Activated B cell treated with CpG ODN at 0.5 μM for 24 hours (primary cell): ENCODE measurements at regions not wholly inside any gene's neighbourhood (a gene's known extent, or its start where the extent isn't known, plus 50 kb on each side); places are given as distances from the start of the nearest gene placed in this dataset.

Source experiments
- ATAC-seq: fragments of 200-7000 bp; cut with Tn5 transposase; one replicate; pipeline ENCODE4 v1.10.0; 2021; ENCODE audit warnings: low read depth, mild to moderate bottlenecking, moderate library complexity
- CTCF ChIA-PET: fragments of 350-600 bp; sonication (Branson Sonifier 250); formaldehyde crosslinking; loops from one replicate; lab custom pipeline; 2021; ENCODE audit warnings: antibody characterized with exemption; lab: Charles Lee
- POLR2A ChIA-PET: fragments of 350-600 bp; sonication (Branson Sonifier 250); formaldehyde crosslinking; loops from one replicate; lab custom pipeline; 2021; ENCODE audit warnings: antibody characterized with exemption; lab: Charles Lee
- DNase-seq: peaks from one replicate; pipeline ENCODE4 v3.0.0; 2022
- H3K27ac Mint-ChIP-seq: one replicate; pipeline ENCODE4 v1.8.0; 2020; ENCODE audit warnings: mixed read lengths
- H3K27me3 Mint-ChIP-seq: one replicate; pipeline ENCODE4 v1.8.0; 2021; ENCODE audit warnings: mixed read lengths
- H3K36me3 Mint-ChIP-seq: one replicate; pipeline ENCODE4 v1.8.0; 2021; ENCODE audit warnings: low read depth, mixed read lengths
- H3K4me1 Mint-ChIP-seq: one replicate; pipeline ENCODE4 v1.8.0; 2021; ENCODE audit warnings: mixed read lengths
- H3K4me3 Mint-ChIP-seq: one replicate; pipeline ENCODE4 v1.8.0; 2020; ENCODE audit warnings: mild to moderate bottlenecking, mixed read lengths
- H3K9me3 Mint-ChIP-seq: one replicate; pipeline ENCODE4 v1.8.0; 2020; ENCODE audit warnings: mixed read lengths
- CTCF ChIP-seq: fragments of 200-600 bp; IDR thresholded peaks from one replicate; pipeline ENCODE4 v1.8.0; 2022; ENCODE audit warnings: antibody characterized with exemption, mild to moderate bottlenecking
- intact Hi-C: fragments of 100-400 bp; cut with micrococcal nuclease; formaldehyde crosslinking; loops from one replicate; pipeline ENCODE4 v1.15.1; 2024

- H3K9me3 Mint-ChIP-seq = peaks cover 10% of the 10 kb centered on the region
- H3K4me1 Mint-ChIP-seq = no peaks in the 10 kb centered on the region
- no peaks in the 10 kb centered on the region for H3K27me3 Mint-ChIP-seq
- no peak overlapping the region for H3K27ac Mint-ChIP-seq
- intact Hi-C loops = no loop called here
- TF ChIP-seq CTCF = no peak
- H3K36me3 Mint-ChIP-seq = no peaks in the 10 kb centered on the region
- CTCF ChIA-PET = no interaction called here
- H3K4me3 Mint-ChIP-seq = no peak overlapping the region
- DNase-seq = no peak
- ATAC-seq = no peak
- POLR2A ChIA-PET = no interaction called here
Measured at GRCh38 chr2:125925891-125926546, 729.9 kb upstream of the GYPC start.

GRCh38 chr2:125935559-125935958 is 720.4 kb upstream of the GYPC start:
- TF ChIP-seq CTCF = no peak
- H3K4me1 Mint-ChIP-seq = no peaks in the 10 kb centered on the region
- intact Hi-C loops = no loop called here

GRCh38 chr2:125942585-125943424 is 713.2 kb upstream of the GYPC start:
- CTCF ChIA-PET = no interaction called here
- ATAC-seq = no peak
- Mint-ChIP-seq H3K27ac (no peak overlapping the region), H3K36me3 (no peaks in the 10 kb centered on the region), H3K4me3 (no peak overlapping the region), H3K27me3 (no peaks in the 10 kb centered on the region), H3K9me3 (peaks cover 9% of the 10 kb centered on the region), H3K4me1 (no peaks in the 10 kb centered on the region)
- TF ChIP-seq CTCF = no peak
- POLR2A ChIA-PET = no interaction called here
- intact Hi-C loops = no loop called here
- no peak for DNase-seq

More at GRCh38 chr2:125935559-125935958, 720.4 kb upstream of the GYPC start:
- no peak for ATAC-seq
- Mint-ChIP-seq H3K27ac (no peak overlapping the region), H3K4me3 (no peak overlapping the region), H3K9me3 (peaks cover 5% of the 10 kb centered on the region), H3K36me3 (no peaks in the 10 kb centered on the region), H3K27me3 (no peaks in the 10 kb centered on the region)
- no peak for DNase-seq
- POLR2A ChIA-PET = no interaction called here
- CTCF ChIA-PET = no interaction called here

- Mint-ChIP-seq H3K4me1 (no peaks in the 10 kb centered on the region), H3K27me3 (no peaks in the 10 kb centered on the region), H3K4me3 (no peak overlapping the region), H3K36me3 (no peaks in the 10 kb centered on the region), H3K27ac (no peak overlapping the region), H3K9me3 (peaks cover 4% of the 10 kb centered on the region)
- ChIA-PET POLR2A (no interaction called here), CTCF (no interaction called here)
- TF ChIP-seq CTCF = no peak
- intact Hi-C loops = no loop called here
- no peak for DNase-seq
- no peak for ATAC-seq
Measured at GRCh38 chr2:125959047-125959446, 696.9 kb upstream of the GYPC start.

GRCh38 chr2:125961739-125962138 is 694.2 kb upstream of the GYPC start:
- Mint-ChIP-seq H3K27ac (no peak overlapping the region), H3K27me3 (no peaks in the 10 kb centered on the region), H3K9me3 (no peaks in the 10 kb centered on the region), H3K36me3 (no peaks in the 10 kb centered on the region), H3K4me3 (no peak overlapping the region), H3K4me1 (no peaks in the 10 kb centered on the region)
- DNase-seq (no peak), ATAC-seq (no peak)
- intact Hi-C loops = no loop called here
- ChIA-PET POLR2A (no interaction called here), CTCF (no interaction called here)
- TF ChIP-seq CTCF = no peak
